ENCODE measurements at regions not wholly inside any gene's neighbourhood (a gene's known extent, or its start where the extent isn't known, plus 50 kb on each side); places are given as distances from the start of the nearest gene placed in this dataset.
A peak's percentile ranks its signal among the peaks of the same experiment; 100 is the strongest.

- H3K27ac Mint-ChIP-seq (ENCODE audit: unreplicated experiment): no peak overlapping the region
- DNase-seq: no peak
- TF ChIP-seq CTCF (IDR thresholded peaks at IDR 0.05; ENCODE audit: partially characterized antibody, unreplicated experiment): no peak
- H3K9me3 Mint-ChIP-seq (ENCODE audit: unreplicated experiment): peaks cover 2% of the 10 kb centered on the region
- H3K36me3 Mint-ChIP-seq (ENCODE audit: unreplicated experiment): no peaks in the 10 kb centered on the region
- H3K4me1 Mint-ChIP-seq (ENCODE audit: low read depth, unreplicated experiment): no peaks in the 10 kb centered on the region
- H3K27me3 Mint-ChIP-seq (ENCODE audit: unreplicated experiment): no peaks in the 10 kb centered on the region
- H3K4me3 Mint-ChIP-seq (ENCODE audit: unreplicated experiment): no peak overlapping the region
Measured at GRCh38 chr9:31490551-31491106, 893.8 kb upstream of the ACO1 start.

GRCh38 chr9:31492229-31492628 lies 892.2 kb upstream of the ACO1 start:
- no peaks in the 10 kb centered on the region for H3K9me3 Mint-ChIP-seq (ENCODE audit: unreplicated experiment)
- TF ChIP-seq CTCF (IDR thresholded peaks at IDR 0.05; ENCODE audit: partially characterized antibody, unreplicated experiment): no peak
- no peak overlapping the region for H3K4me3 Mint-ChIP-seq (ENCODE audit: unreplicated experiment)
- peaks cover 1% of the 10 kb centered on the region for H3K36me3 Mint-ChIP-seq (ENCODE audit: unreplicated experiment)
- no peak for DNase-seq
- no peak overlapping the region for H3K27ac Mint-ChIP-seq (ENCODE audit: unreplicated experiment)
- H3K4me1 Mint-ChIP-seq (ENCODE audit: low read depth, unreplicated experiment): no peaks in the 10 kb centered on the region
- no peaks in the 10 kb centered on the region for H3K27me3 Mint-ChIP-seq (ENCODE audit: unreplicated experiment)

- H3K36me3 Mint-ChIP-seq (ENCODE audit: unreplicated experiment): peaks cover 7% of the 10 kb centered on the region
- no peak for DNase-seq
- peaks cover 1% of the 10 kb centered on the region for H3K9me3 Mint-ChIP-seq (ENCODE audit: unreplicated experiment)
- no peak for TF ChIP-seq CTCF (IDR thresholded peaks at IDR 0.05; ENCODE audit: partially characterized antibody, unreplicated experiment)
- H3K27ac Mint-ChIP-seq (ENCODE audit: unreplicated experiment): no peak overlapping the region
- H3K4me1 Mint-ChIP-seq (ENCODE audit: low read depth, unreplicated experiment): no peaks in the 10 kb centered on the region
- no peaks in the 10 kb centered on the region for H3K27me3 Mint-ChIP-seq (ENCODE audit: unreplicated experiment)
- no peak overlapping the region for H3K4me3 Mint-ChIP-seq (ENCODE audit: unreplicated experiment)
Measured at GRCh38 chr9:31500422-31500821, 884.0 kb upstream of the ACO1 start.

- Mint-ChIP-seq H3K4me3 (ENCODE audit: unreplicated experiment) (no peak overlapping the region), H3K9me3 (ENCODE audit: unreplicated experiment) (no peaks in the 10 kb centered on the region), H3K36me3 (ENCODE audit: unreplicated experiment) (no peaks in the 10 kb centered on the region), H3K27me3 (ENCODE audit: unreplicated experiment) (peaks cover 2% of the 10 kb centered on the region), H3K27ac (ENCODE audit: unreplicated experiment) (no peak overlapping the region), H3K4me1 (ENCODE audit: low read depth, unreplicated experiment) (no peaks in the 10 kb centered on the region)
- peak; percentile 21 for DNase-seq
- no peak for TF ChIP-seq CTCF (IDR thresholded peaks at IDR 0.05; ENCODE audit: partially characterized antibody, unreplicated experiment)
Measured at GRCh38 chr9:31519011-31519410, 865.4 kb upstream of the ACO1 start.

GRCh38 chr9:31519424-31519823 lies 865.0 kb upstream of the ACO1 start:
- Mint-ChIP-seq H3K4me1 (ENCODE audit: low read depth, unreplicated experiment) (no peaks in the 10 kb centered on the region), H3K9me3 (ENCODE audit: unreplicated experiment) (no peaks in the 10 kb centered on the region), H3K27me3 (ENCODE audit: unreplicated experiment) (peaks cover under 1% of the 10 kb centered on the region), H3K27ac (ENCODE audit: unreplicated experiment) (no peak overlapping the region), H3K4me3 (ENCODE audit: unreplicated experiment) (no peak overlapping the region), H3K36me3 (ENCODE audit: unreplicated experiment) (no peaks in the 10 kb centered on the region)
- DNase-seq: no peak
- no peak for TF ChIP-seq CTCF (IDR thresholded peaks at IDR 0.05; ENCODE audit: partially characterized antibody, unreplicated experiment)
